MG63 (cell line): ENCODE measurements at regions not wholly inside any gene's neighbourhood (a gene's known extent, or its start where the extent isn't known, plus 50 kb on each side); places are given as distances from the start of the nearest gene placed in this dataset.

ENCODE experiments used
- DNase-seq: peaks from one replicate; pipeline ENCODE4 v3.0.0-alpha.2; 2020
- H3K27me3 ChIP-seq: fragments of 250-450 bp; sonication (Bioruptor Pico); 2 replicates; pipeline ENCODE4 v1.5.1; 2020; ENCODE audit warnings: mild to moderate bottlenecking, moderate library complexity
- H3K36me3 ChIP-seq: fragments of 250-450 bp; sonication (Bioruptor Pico); 2 replicates; pipeline ENCODE4 v1.5.1; 2020; ENCODE audit warnings: mild to moderate bottlenecking, moderate library complexity
- H3K4me3 ChIP-seq: fragments of 250-450 bp; sonication (Bioruptor Pico); 2 replicates; pipeline ENCODE4 v1.5.1; 2020; ENCODE audit warnings: mild to moderate bottlenecking, moderate library complexity
- H3K9me3 ChIP-seq: fragments of 250-450 bp; sonication (Bioruptor Pico); 2 replicates; pipeline ENCODE4 v1.5.1; 2020; ENCODE audit warnings: mild to moderate bottlenecking, moderate library complexity

DNA sequence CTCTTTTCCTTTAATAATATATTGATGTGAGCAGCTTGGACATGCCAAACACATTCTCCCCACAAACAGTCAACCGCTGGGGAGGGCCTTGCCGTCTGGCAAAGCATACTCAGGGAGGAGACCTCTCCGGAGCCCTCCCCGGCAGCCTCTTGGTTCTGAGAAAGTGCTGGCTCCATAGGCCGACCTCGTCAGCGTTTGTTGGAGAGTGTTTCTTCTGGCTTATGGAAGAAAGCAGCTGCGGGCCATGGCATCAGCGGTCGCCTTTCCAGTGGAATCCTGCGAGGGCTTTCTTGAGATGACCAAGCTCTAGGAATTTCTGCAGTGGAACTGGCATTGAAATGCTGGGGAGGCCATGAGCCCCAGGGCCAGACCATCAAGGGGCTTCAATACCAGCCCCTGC, 405.7 kb upstream of the IRX4 start:
- no peaks in the 10 kb centered on the region for H3K36me3 ChIP-seq
- no peaks in the 10 kb centered on the region for H3K27me3 ChIP-seq
- DNase-seq = no peak
- H3K4me3 ChIP-seq = no peak overlapping the region
- H3K9me3 ChIP-seq = no peaks in the 10 kb centered on the region

DNA sequence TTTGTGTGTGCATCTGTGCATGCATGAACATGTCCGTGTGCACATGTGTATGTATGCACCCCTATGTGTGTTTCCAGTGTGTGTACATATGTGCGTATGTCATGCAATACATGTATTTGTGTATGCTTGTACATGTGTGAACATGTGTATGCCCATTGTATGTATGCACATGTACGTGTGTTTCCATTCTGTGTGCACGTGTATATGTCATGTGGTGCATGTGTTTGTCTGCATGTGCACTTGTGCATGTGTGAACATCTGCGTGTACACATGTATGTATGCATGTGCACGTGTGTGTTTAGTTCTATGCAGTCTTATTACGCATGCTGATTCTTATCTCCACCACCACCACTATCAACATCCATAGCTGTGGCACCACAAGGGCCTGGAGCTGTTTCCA, 403.5 kb upstream of the IRX4 start:
- DNase-seq = no peak
- Histone ChIP-seq H3K27me3 (no peaks in the 10 kb centered on the region), H3K36me3 (no peaks in the 10 kb centered on the region), H3K4me3 (no peak overlapping the region), H3K9me3 (no peaks in the 10 kb centered on the region)

DNA sequence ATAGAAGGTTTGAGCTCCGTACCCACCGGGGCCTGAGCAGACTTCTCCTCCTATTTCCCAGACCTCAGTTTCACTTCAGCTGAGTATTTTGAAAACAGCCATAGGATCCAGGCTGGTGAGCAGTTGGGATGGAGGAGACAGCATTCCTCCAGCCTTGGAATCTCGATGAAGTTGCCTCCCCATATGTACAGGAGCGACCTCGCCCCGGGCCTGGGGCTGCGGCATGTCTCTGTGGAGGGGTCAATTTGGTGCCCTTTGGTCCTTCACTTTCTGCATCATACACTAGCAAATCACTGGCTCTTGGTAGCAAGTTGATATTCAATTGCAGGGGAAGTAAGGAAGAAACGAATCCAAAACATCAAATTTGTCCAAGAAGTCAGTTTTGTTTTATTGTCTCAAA, 402.0 kb upstream of the IRX4 start:
- no peak for DNase-seq
- Histone ChIP-seq H3K36me3 (no peaks in the 10 kb centered on the region), H3K9me3 (no peaks in the 10 kb centered on the region), H3K27me3 (no peaks in the 10 kb centered on the region), H3K4me3 (no peak overlapping the region)

DNA sequence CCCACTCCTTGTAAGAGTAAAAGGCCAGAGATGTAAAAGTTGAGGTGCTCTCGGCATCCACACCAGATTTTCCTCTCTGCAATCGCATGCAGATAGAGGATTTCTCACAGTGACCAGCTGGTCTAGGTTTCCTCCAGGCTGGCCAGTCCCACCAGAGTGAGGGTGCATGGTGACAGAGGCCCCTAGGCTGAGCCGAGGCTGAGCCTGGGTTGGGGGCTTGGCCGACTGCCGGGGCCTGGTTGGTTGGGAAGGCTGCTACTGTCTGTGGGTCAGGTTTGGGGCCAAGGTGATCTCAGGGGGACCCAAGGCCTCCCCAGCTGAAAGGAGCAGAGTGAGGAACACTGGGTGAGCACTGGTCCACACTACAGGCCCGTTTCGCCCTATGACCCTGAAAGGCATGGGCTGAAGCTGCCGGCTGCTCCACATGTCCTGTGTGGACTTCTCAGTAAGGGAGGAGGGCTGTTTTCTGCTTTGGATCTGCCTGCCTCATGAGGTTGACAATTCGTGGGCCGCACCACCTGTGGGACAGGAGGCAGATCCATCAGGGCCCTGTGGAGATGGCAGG, 400.8 kb upstream of the IRX4 start:
- H3K4me3 ChIP-seq = no peak overlapping the region
- no peaks in the 10 kb centered on the region for H3K9me3 ChIP-seq
- H3K27me3 ChIP-seq = no peaks in the 10 kb centered on the region
- no peaks in the 10 kb centered on the region for H3K36me3 ChIP-seq
- DNase-seq = no peak

DNA sequence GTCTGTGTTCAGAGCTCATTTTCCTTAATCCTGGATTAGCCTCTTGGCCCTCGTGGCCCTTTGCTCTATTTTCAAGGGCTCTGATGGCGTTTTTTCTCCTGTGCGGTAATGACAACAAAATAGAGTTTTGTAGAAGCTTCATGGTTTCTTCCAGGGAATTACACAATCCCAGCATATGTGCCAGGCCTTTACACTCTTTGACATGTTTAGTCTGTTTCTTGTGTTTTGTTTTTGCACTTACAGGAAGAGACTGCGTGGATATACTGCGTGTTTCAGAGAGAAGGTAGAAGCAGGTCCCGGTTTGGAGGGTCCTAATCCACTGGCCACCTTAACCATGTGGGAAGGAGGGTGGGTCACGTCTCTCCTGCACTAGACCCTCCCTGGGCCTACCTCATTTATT, 400.2 kb upstream of the IRX4 start:
- no peak for DNase-seq
- H3K9me3 ChIP-seq = no peaks in the 10 kb centered on the region
- no peaks in the 10 kb centered on the region for H3K36me3 ChIP-seq

DNA sequence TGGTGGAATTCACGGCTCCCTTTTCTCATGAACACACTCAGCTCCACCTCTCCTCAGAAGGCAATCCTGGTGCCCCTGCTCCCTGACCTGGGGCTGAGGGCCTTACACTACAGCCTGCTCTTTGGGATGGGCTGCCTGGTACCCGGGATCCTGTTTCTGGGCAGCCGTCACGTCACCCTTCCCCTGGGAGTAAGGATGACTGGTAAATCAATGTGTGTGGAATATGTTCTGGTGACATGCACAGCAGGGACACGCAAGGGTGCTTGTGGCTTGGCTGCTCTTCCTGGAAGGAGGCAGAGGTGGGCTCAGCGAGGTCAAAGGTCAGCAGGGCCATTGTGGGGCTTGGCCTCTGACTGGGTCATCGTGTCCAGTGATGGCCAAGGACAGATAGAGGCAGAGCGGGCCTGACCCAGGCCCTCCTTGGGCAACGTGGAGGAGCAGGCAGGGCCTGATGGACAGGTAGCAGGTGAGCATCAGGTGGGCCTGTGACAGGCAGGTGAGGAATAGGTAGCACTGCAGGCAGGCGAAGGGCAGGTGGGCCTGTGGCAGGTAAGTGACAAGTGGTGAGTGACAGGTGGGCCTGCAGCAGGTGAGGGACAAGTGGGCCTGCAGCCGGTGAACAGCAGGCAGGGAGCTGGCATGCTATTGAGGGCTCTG, 399.4 kb upstream of the IRX4 start:
- no peak overlapping the region for H3K4me3 ChIP-seq
- H3K27me3 ChIP-seq = no peaks in the 10 kb centered on the region
- no peaks in the 10 kb centered on the region for H3K9me3 ChIP-seq
- no peak for DNase-seq
- H3K36me3 ChIP-seq = no peaks in the 10 kb centered on the region

More for the DNA sequence above, 400.2 kb upstream of the IRX4 start:
- Histone ChIP-seq H3K27me3 (no peaks in the 10 kb centered on the region), H3K4me3 (no peak overlapping the region)

DNA sequence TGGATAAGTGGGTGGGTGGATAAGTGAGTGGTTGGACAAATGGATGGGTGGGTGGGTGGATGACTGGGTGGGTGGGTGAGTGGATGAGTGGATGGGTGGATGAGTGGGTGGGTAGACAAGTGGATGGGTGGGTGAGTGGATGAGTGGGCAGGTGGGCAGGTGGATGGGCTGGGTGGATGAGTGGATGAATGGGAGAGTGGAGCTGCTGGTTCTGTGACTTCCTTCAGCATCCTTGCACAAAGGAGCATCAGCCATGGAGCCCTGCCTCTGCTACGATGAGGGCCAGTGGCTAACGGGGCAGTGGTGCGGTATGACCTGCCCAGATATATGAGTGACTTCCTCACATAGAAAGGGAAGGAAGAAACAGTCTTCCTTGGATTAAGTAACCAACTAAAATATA, 398.7 kb upstream of the IRX4 start:
- H3K36me3 ChIP-seq = no peaks in the 10 kb centered on the region
- no peaks in the 10 kb centered on the region for H3K27me3 ChIP-seq
- H3K4me3 ChIP-seq = no peak overlapping the region
- H3K9me3 ChIP-seq = no peaks in the 10 kb centered on the region
- no peak for DNase-seq

DNA sequence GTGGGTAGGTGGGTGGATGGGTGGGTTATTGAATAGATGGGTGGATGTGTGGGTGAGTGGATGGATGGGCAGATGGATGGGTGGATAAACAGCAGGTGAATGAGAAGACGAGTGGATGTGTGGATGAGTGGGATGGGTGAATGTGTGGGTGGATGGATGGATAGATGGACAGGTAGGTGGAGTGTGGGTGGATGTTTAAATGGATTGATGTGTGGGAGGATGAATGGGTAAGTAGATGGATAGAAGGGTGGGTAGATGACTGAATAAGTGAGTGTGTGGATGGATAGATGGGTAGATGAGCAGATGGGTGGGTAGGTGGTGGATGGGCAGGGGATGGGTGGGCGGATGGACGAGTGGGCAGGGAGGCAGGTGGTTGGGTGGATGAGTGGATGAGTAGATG, 397.6 kb upstream of the IRX4 start:
- no peak overlapping the region for H3K4me3 ChIP-seq
- no peaks in the 10 kb centered on the region for H3K9me3 ChIP-seq
- DNase-seq = no peak
- H3K27me3 ChIP-seq = no peaks in the 10 kb centered on the region
- H3K36me3 ChIP-seq = no peaks in the 10 kb centered on the region

DNA sequence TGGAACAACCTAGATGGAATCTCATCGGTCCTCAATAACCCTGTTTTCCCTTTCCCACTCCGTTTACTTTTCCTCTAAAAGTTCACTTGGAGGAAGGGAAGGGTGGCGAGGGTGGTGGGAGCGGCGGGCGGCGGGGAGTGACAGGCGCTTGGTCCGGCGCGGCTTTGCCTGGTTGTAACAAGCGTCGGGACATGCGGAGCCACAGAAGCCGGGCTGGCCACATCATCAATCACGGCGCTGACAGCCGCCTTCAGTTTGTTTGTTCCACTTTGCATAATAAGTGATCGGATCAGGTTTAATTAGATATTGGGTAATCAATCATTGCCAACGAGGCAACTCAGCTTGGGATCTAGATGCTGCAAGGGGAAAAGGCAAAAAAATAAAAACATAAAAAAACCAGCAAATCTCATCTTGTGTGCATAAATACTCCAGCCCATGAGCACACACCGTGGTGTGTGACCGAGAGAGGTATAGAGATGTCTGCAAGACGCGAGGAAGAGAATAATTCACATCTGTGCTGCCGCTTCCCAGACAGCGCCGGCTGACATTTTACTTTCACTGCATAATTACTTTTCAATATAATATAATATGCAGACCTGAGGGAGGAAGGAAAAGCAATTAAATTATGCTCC, 396.2 kb upstream of the IRX4 start:
- no peak for DNase-seq
- H3K9me3 ChIP-seq = no peaks in the 10 kb centered on the region
- no peak overlapping the region for H3K4me3 ChIP-seq
- H3K27me3 ChIP-seq = peaks cover 7% of the 10 kb centered on the region
- H3K36me3 ChIP-seq = no peaks in the 10 kb centered on the region

DNA sequence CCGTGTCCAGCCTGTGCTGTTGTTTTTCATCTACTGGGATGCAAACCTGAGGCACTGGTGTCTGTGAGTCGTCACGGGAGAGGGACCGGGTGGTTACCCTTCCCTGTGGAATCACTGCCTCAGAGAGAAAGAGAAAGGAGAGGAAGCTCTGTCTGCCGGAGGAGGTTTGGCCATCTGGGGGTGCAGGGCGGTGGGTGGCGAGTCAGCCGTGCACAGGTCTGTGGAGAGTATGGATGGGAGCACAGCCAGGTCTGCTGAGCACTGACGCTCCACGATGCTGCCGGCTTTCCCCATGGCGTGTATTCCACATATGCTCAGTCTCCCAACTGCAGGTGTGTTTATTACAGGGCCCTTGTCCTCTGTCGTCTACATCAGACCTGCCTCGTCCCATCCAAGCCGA, 395.2 kb upstream of the IRX4 start:
- Histone ChIP-seq H3K4me3 (no peak overlapping the region), H3K9me3 (no peaks in the 10 kb centered on the region), H3K36me3 (no peaks in the 10 kb centered on the region), H3K27me3 (peaks cover 17% of the 10 kb centered on the region)
- no peak for DNase-seq

DNA sequence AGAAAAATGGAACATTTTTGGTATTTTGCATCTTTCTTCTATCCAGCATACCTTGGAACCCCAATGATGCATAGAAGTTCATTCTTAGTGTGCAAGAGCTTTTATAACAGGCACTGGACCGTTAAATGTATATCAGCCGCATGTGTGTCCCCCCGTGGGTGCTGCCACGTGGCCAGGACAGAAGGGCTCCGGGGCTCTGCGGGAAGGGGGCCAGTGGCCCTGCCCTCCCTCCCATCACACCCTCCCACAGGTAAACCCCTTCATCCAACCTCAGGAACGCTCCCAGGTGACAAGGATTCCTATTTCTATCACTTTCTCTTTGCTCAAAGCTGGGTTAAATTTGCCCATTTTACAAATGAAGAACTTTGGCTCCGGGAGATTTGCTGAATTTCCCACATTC, 393.4 kb upstream of the IRX4 start:
- Histone ChIP-seq H3K36me3 (no peaks in the 10 kb centered on the region), H3K9me3 (no peaks in the 10 kb centered on the region), H3K4me3 (no peak overlapping the region), H3K27me3 (peaks cover 18% of the 10 kb centered on the region)
- no peak for DNase-seq

DNA sequence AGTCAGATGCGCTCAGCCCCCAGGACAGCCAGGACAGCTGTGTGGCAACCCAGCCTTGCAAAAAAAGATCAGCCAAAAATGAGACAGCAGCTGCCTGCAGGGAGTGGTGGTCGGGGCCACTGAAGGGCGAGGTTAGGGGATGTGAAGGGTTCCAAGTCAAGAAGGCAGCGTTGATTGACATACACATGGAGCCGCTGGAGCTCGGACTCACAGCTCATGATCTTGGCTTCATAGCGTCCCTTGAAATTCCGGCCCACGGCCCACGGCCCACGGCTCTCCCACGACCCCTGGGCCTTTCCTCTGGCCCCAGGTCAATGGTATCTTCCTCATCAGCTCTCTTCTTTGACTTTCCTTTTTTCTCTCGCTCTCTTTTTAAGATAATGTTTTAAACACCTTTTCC, 390.0 kb upstream of the IRX4 start:
- Histone ChIP-seq H3K9me3 (no peaks in the 10 kb centered on the region), H3K27me3 (peaks cover 20% of the 10 kb centered on the region), H3K4me3 (no peak overlapping the region), H3K36me3 (no peaks in the 10 kb centered on the region)
- DNase-seq = no peak

DNA sequence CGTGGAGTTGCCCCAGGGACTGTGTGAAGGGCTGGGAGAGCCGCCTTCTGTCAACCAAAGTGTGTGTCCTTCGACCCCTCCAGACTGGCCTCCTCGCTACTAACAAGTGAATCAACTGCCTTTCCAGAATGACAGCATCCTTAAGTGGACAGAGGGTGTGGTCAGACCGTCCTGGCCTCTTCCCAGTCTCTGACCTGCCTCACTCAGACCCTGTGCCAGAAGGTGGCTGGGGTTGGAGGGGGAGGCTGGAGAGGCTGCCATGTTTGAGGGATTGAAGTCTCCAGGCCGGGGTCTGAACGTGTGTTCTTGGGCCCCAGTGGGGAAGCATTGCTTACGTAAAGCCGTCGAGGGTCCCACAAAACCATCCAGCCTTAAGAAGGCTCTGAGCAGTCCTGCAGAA, 389.3 kb upstream of the IRX4 start:
- H3K9me3 ChIP-seq = no peaks in the 10 kb centered on the region

DNA sequence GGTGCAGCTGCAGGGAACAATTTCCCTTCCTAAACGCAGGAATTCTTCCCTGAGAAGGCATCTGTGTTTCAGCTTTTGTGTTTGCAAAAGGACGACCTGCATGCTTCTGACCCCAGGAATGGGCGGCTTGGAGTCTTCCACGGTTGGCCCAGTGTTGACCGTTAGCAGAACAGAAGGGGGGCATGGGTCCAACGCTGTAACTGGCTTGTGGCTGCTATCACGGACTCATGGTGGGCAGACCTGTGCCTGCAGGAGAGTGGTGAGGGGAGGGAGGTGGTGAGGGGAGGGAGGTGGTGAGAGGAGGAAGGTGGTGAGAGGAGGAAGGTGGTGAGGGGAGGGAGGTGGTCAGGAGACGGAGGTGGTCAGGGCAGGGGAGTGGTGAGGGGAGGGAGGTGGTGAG, 388.6 kb upstream of the IRX4 start:
- DNase-seq = no peak
- peaks cover 25% of the 10 kb centered on the region for H3K27me3 ChIP-seq
- H3K9me3 ChIP-seq = no peaks in the 10 kb centered on the region
- no peak overlapping the region for H3K4me3 ChIP-seq
- no peaks in the 10 kb centered on the region for H3K36me3 ChIP-seq

More for the DNA sequence above, 389.3 kb upstream of the IRX4 start:
- peaks cover 23% of the 10 kb centered on the region for H3K27me3 ChIP-seq
- DNase-seq = no peak
- no peak overlapping the region for H3K4me3 ChIP-seq
- H3K36me3 ChIP-seq = no peaks in the 10 kb centered on the region

DNA sequence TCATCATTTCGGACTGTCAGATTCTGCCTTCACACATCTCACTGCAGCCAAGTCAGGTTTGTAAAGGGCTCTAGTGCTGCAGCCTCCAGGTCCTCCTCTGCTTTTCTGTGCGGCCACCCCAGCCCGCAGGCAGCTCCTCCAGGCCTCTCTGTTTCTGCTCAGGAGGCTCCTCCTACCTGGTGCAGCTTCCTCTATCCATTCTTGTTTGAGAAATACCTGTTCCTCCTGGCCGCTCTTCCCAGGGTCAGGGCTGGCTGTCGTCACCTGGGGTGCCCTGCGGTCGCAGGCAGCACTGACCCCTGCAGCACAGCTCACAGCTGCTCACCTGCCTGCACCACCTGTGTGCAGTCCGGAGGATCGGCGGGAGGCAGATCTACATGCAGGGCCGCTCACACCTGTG, 387.7 kb upstream of the IRX4 start:
- Histone ChIP-seq H3K9me3 (no peaks in the 10 kb centered on the region), H3K27me3 (peaks cover 27% of the 10 kb centered on the region), H3K4me3 (no peak overlapping the region), H3K36me3 (no peaks in the 10 kb centered on the region)
- no peak for DNase-seq

DNA sequence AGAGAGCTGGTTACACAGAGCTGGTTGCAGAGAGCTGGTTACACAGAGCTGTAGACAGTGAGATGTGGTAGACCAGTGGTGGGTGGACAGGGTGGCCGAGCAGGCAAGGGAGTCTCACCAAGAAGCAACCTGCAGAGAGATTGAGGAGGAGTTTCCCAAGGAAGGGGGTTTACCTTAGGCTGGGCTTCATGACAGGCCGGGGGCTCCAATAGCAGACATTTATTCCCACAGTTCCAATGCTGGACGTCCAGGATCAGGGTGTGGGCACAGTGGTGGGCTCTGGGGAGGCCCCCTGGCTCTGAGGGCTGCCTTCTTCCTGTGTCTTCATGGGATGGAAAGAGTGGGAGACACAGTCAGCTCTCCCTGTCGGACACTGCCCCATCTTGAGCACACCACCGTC, 386.9 kb upstream of the IRX4 start:
- H3K9me3 ChIP-seq = no peaks in the 10 kb centered on the region
- DNase-seq = no peak
- H3K4me3 ChIP-seq = no peak overlapping the region

DNA sequence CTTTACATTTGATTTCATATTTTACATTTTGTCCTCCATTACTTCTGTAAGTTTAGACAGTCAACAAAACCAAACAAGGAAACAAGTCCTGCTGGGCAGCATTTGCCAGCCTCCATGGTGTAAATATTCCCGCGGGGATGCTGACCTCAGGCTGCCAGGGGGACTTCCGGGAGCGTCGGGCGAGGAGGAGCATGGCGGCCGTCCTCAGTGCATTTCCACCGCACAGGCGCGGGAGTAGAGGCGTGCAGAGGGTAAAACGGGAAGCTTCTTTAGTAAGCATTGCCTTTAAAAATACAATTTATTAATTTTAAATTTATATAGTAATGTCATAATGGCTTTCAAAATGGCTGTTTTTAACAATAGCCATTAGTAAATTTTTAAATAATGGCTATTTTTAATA, 385.3 kb upstream of the IRX4 start:
- no peak overlapping the region for H3K4me3 ChIP-seq
- peaks cover 24% of the 10 kb centered on the region for H3K27me3 ChIP-seq
- H3K36me3 ChIP-seq = no peaks in the 10 kb centered on the region
- no peak for DNase-seq
- no peaks in the 10 kb centered on the region for H3K9me3 ChIP-seq

More for the DNA sequence above, 386.9 kb upstream of the IRX4 start:
- Histone ChIP-seq H3K36me3 (no peaks in the 10 kb centered on the region), H3K27me3 (peaks cover 26% of the 10 kb centered on the region)

DNA sequence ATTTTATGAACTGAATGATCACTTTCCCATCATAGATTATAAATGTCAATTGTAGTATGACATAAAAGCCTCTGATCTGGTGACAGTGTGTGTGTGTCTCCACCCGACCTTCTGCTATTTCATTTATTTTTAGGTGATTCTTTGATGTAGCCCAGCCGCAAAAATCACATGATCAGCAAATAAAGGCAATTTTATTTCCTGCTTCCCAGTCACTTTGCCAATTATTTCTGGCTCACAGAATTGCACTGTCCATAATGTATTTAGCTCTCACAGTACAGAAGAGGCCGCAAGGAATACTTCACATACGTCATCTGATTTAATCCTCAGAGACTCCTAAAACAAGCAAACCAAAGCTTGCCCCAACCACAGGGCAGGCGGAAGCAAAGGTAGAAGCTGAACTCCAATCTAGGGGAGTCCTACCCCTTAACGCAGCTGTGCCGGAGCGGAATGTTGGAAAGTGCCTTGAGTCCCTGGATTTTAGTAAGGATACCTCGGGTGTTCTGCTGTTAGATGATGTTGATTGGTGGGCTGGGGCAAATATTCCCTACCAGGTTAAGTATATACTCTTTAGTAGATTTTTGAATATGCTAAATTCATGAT, 384.0 kb upstream of the IRX4 start:
- no peak for DNase-seq
- Histone ChIP-seq H3K9me3 (no peaks in the 10 kb centered on the region), H3K36me3 (no peaks in the 10 kb centered on the region), H3K4me3 (no peak overlapping the region), H3K27me3 (peaks cover 25% of the 10 kb centered on the region)
